ENCODE measurements at regions not wholly inside any gene's neighbourhood (a gene's known extent, or its start where the extent isn't known, plus 50 kb on each side); places are given as distances from the start of the nearest gene placed in this dataset.

GRCh38 chr13:106139377-106139776 is 396.1 kb downstream of the EFNB2 start:
- intact Hi-C loops (cut with micrococcal nuclease), result no loop called here

DNA sequence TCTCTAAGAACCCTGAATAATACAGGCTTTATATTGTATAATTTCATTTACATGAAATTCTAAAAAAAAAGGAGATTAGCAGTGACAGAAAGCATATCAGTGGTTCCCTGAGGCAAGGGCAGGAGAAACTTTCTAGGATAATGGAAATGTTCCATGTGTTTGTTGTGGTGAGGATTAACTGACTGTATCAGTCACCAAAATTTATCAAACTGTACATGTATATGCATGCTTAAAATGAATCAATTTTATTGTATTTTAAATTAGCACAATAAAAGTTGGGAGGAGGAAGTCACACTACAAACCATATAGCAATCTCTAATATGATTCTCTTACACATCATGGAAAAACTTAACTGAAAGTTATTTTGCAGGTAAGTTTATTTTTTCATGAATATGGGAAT is 396.8 kb downstream of the EFNB2 start:
- intact Hi-C loops (cut with micrococcal nuclease), result no loop called here

DNA sequence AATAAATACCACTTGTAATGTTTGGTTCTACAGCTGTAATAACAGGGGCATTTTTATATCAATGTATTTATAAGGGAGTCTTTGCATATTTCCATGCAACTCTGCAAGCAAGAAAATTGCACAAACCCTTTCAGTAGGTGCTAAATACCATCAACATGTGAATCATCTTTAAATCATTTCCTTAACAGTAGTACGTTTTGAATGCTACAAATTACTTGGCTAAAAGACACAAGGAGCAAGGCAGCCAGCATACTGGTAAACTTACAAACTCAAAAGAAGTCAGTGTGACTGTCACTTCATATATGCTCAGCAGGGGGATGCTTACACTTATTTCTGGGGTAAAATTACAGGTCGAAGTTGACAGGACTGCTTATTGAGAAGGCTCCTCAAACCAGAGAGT is 402.4 kb downstream of the EFNB2 start:
- intact Hi-C loops (cut with micrococcal nuclease), result no loop called here

DNA sequence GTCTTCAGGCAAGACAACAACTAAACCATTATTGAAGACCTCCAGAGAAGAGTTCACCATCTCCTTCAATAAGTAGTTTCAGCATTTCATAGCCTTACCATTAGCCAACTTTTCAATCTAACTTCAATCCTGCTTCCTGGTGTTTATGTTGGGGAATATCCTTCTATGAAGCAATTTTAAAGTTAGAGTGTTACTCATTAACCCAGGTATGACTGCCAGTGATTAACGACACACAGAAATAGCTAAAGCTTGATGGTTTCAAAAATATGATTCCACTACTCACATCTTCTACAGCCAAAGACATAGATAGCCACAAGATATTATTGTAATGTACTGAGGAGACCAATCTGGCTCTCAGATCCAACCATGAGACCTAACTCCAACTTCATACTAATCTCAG is 403.2 kb downstream of the EFNB2 start:
- intact Hi-C loops (cut with micrococcal nuclease), result no loop called here

- intact Hi-C loops (cut with micrococcal nuclease), result no loop called here
Measured at GRCh38 chr13:106129993-106130392, 405.5 kb downstream of the EFNB2 start.

DNA sequence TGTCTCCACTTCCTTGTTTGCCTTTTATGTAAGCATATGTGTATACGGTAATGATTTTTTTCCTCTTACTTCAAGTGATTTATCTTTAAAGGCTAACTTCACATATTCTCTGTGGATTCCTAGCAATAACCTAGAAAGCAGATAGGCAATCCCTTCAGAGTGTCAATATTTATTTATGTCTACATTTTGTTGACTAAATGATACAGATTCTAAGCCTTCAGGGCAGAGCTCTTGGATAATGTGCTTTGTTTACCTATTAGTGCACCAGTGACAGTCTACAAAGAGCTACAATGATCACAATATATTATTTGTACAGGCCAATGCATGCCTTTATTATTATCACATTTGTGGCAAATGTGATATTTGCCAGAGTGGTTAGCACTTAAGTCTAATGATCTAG is 406.2 kb downstream of the EFNB2 start:
- intact Hi-C loops (cut with micrococcal nuclease), result no loop called here

DNA sequence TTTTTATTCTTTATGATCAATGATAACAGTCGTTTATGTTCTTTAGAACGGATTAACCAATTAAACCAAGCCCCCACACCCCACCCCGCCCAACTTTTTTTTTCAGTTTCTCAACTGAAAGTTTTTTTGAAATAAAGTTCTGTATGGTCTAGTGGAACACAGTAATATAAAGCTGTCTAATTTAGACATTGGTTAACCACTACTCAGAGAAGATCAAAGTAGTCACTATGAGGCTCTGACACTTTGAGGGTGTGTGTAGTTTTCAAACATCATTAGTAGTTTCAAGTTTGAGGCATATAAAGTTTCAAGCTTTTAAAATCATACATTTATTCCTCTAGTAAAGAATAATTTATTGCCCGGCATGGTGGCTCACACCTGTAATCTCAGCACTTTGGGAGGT is 413.2 kb downstream of the EFNB2 start:
- intact Hi-C loops (cut with micrococcal nuclease), result no loop called here

- intact Hi-C loops (cut with micrococcal nuclease), result no loop called here
Measured at GRCh38 chr13:106121173-106121754, 414.2 kb downstream of the EFNB2 start.

- intact Hi-C loops (cut with micrococcal nuclease), result no loop called here
Measured at GRCh38 chr13:106118996-106119395, 416.5 kb downstream of the EFNB2 start.

DNA sequence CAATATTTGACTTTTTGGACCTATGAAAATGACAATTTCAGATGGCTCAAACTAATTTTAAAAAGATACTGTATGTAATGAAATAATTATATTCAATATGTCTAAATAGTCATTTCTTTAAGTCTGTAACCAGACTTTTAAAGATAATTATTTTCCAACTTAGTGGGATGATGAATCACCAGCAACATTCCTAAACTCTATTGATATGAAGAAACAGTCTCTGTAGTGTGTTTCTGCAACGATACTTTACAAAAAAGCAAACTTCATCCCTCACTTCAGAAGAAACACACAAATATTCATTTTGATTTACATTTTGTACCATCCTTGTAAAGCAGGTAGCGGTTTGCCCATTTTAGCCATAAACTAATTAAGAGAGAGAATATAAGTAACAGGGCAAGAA is 417.4 kb downstream of the EFNB2 start:
- intact Hi-C loops (cut with micrococcal nuclease), result no loop called here

DNA sequence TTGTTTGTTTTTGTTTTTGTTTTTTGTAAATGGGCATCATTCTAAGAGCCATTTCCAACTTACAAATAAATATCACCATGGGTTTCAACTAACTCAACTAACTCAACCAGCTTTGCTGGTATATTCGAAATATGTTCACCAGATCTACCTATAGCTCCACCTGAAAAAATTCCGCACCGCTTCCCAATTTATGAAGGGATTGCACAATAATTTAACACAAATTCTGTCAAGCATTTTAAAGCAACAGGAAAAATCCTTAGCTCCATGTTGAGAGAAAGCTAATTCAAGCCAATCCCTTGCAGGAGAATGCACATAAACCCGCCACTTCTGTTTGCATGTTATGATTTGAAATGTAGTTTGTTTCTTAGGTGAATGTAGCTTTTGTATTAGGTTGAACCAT is 417.8 kb downstream of the EFNB2 start:
- intact Hi-C loops (cut with micrococcal nuclease), result no loop called here

DNA sequence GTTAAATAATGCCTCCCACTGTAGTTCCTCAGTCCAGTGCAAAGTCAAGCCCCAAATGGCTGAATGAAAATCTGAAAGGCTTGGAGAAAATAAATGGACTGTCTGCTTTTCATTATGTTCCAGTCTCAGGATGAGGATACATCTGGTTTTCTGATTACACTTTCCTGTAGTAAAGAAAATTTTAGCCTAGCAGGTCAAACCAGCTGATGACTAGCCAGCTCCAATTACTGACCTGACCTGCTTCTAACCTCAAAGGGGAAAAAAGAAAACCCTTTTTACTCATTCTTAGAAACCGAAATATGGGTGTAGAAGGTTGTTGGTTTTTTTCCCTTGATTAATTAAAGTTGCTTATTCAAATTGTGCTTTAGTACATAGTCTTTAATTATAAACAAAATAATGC is 418.4 kb downstream of the EFNB2 start:
- intact Hi-C loops (cut with micrococcal nuclease), result no loop called here

- intact Hi-C loops (cut with micrococcal nuclease), result no loop called here
Measured at GRCh38 chr13:106115081-106115480, 420.4 kb downstream of the EFNB2 start.

DNA sequence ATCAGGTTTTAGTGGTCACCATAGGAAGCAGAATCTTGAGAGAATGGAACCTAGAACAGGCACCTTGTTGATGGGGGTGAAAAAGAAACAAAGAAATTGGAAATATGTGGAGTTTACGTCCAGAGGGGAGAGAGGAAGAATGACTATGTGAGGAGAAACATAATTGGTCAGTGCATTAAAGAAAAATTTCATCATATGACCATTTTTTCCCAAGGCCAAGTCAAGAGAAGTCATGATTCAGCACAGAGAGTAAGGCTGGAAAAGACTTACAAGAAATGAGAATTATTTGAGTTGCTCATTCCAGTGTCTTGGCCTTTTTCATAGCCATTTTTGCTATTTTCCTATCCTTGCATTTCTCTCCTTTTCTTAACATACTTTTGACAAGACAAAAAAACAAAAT is 421.7 kb downstream of the EFNB2 start:
- intact Hi-C loops (cut with micrococcal nuclease), result no loop called here

- intact Hi-C loops (cut with micrococcal nuclease), result no loop called here
Measured at GRCh38 chr13:106112191-106112590, 423.3 kb downstream of the EFNB2 start.

DNA sequence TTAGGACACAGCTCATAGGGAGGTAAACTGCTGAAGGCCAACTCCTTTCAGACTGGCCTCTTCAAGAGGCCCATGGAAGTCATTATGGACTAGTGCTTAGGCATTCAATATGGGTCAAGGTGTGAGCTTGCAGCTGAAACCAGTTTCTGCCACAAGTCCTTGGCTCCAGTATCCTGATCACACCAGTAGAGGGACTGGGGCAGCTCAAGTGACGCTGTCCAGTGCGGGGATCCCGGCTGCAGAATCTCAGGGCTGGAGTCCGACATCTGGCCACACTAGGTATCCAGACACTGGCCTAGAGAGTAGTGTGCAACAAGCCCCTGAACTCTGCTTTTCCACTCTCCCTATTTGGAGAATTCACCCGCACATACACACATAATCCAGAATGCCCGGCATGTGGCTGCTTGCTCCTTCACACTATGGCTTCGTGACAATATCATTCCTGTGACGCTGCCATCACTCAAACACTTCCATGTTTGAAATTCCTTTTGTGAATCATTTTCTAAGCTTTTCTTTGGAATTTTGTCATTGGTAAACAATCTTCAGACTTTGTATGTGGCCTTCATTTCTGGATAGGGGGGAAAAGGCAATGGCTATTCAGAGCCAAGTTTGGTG is 425.1 kb downstream of the EFNB2 start:
- intact Hi-C loops (cut with micrococcal nuclease), result no loop called here

- intact Hi-C loops (cut with micrococcal nuclease), result no loop called here
Measured at GRCh38 chr13:106109391-106109791, 426.1 kb downstream of the EFNB2 start.

DNA sequence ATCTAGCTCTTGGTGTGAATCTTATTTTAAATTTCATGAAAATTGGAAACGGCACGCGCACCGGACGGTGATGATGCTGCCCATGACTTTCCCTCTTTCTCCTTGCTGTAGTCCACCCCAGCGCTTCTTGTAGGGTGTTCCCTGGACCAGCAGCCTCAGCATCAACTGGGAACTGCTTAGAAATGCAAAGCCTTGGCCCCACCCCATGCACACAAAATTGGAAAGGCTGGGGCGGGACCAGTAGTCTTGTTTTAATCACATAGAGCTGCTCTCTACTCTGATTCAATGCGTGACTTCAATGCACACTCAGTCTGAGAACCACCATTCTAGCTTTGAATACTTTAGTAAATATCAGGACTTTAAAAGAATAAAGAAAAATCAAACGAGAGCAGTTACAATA is 427.1 kb downstream of the EFNB2 start:
- intact Hi-C loops (cut with micrococcal nuclease), result no loop called here

GRCh38 chr13:106107061-106107460 is 428.4 kb downstream of the EFNB2 start:
- intact Hi-C loops (cut with micrococcal nuclease), result no loop called here

DNA sequence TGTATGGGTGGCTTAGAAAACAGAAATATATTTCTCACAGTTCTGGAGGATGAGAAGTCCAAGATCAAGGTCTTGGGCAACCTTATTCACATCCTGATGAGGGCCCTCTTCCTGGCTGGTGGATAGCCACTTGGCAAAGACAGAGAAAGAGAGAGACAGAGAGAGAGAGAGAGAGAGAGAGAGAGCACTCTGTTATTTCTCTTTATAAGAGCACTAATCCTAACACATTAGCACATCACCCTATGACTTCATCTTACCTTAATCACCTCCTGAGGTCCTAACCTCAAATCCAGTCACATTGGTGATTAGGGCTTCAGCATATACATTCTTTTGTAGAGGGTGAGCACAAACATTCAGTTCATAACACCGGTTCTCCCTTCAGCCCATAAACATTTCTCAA is 430.3 kb downstream of the EFNB2 start:
- intact Hi-C loops (cut with micrococcal nuclease), result no loop called here

GRCh38 chr13:106104281-106104901 is 431.1 kb downstream of the EFNB2 start:
- intact Hi-C loops (cut with micrococcal nuclease), result no loop called here

- intact Hi-C loops (cut with micrococcal nuclease), result no loop called here
Measured at GRCh38 chr13:106103779-106104178, 431.7 kb downstream of the EFNB2 start.

DNA sequence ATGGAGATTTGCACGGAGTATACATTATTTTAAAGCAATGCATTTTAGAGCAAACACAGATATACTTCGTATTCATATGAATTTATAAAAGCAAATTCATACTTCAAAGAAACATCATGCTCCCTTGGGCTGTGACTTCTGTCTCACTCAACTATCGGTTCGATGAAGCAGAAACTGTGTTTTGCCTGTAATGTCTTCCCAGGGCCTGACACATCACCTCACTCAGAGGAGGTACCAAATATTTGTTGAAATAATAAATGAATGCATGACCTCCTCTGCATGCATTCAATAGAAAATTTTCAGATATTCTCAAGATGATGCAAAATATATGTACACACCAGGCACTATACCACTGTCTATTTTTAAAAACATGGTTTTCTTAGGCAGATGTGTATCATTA is 432.7 kb downstream of the EFNB2 start:
- intact Hi-C loops (cut with micrococcal nuclease), result no loop called here

Data from T-helper 1 cell treated with Interleukin-12 subunit alpha and Interleukin-12 subunit beta and Interleukin-4 antibody, amounts not matched to agents 30 ng/mL and 1 ng/mL, for 36 hours (primary cell).